Osteoblast (primary cell): ENCODE measurements at regions not wholly inside any gene's neighbourhood (a gene's known extent, or its start where the extent isn't known, plus 50 kb on each side); places are given as distances from the start of the nearest gene placed in this dataset.

Experiments used
- DNase-seq: peaks from one replicate; pipeline ENCODE4 v3.0.0; 2011; ENCODE audit warnings: low spot score, mixed read lengths; ENCODE audit not compliant: insufficient read length; ENCODE audit errors: missing footprints
- H2AFZ ChIP-seq: 2 replicates; pipeline ENCODE4 v1.6.0; 2011; ENCODE audit warnings: mild to moderate bottlenecking, low read length
- H3K27ac ChIP-seq: 2 replicates; pipeline ENCODE4 v1.5.1; 2011; ENCODE audit warnings: mild to moderate bottlenecking, low read depth, low read length, moderate library complexity
- H3K27me3 ChIP-seq: 2 replicates; pipeline ENCODE4 v1.6.0; 2012; ENCODE audit warnings: mild to moderate bottlenecking, control low read depth, inconsistent platforms, low read length, moderate library complexity; ENCODE audit not compliant: insufficient read depth
- H3K36me3 ChIP-seq: 2 replicates; pipeline ENCODE4 v1.5.1; 2011; ENCODE audit warnings: mild to moderate bottlenecking, low read length, control low read depth, moderate library complexity; ENCODE audit not compliant: insufficient read depth
- H3K4me1 ChIP-seq: 2 replicates; pipeline ENCODE4 v1.5.1; 2011; ENCODE audit warnings: mild to moderate bottlenecking, low read length, control low read depth, moderate library complexity; ENCODE audit not compliant: insufficient read depth
- H3K4me2 ChIP-seq: 2 replicates; pipeline ENCODE4 v1.6.0; 2011; ENCODE audit warnings: mild to moderate bottlenecking, low read length; ENCODE audit not compliant: insufficient read depth
- H3K4me3 ChIP-seq: fragments of 200-600 bp; sonication (generic); 3 replicates; pipeline ENCODE4 v1.5.1; 2012; ENCODE audit warnings: mild to moderate bottlenecking, low read length, inconsistent platforms; ENCODE audit not compliant: insufficient read depth
- H3K79me2 ChIP-seq: 2 replicates; pipeline ENCODE4 v1.6.0; 2012; ENCODE audit warnings: mild to moderate bottlenecking, low read length, control low read depth, inconsistent platforms; ENCODE audit not compliant: insufficient read depth
- H3K9me3 ChIP-seq: 2 replicates; pipeline ENCODE4 v1.5.1; 2011; ENCODE audit warnings: low read depth, low read length, control low read depth
- H4K20me1 ChIP-seq: 2 replicates; pipeline ENCODE4 v1.6.0; 2012; ENCODE audit warnings: mild to moderate bottlenecking, low read length, control low read depth; ENCODE audit not compliant: insufficient read depth
- CTCF ChIP-seq: IDR thresholded peaks from 2 replicates; pipeline ENCODE4 v1.5.1; 2011; ENCODE audit warnings: mild to moderate bottlenecking, low read depth, low read length, moderate library complexity; ENCODE audit errors: extremely low read depth

- Histone ChIP-seq H3K4me1 (no peaks in the 10 kb centered on the region), H4K20me1 (no peaks in the 10 kb centered on the region), H3K27ac (no peak overlapping the region), H3K27me3 (no peaks in the 10 kb centered on the region), H3K4me2 (no peak overlapping the region), H3K36me3 (no peaks in the 10 kb centered on the region), H2AFZ (no peak overlapping the region), H3K4me3 (no peak overlapping the region), H3K9me3 (no peaks in the 10 kb centered on the region), H3K79me2 (no peaks in the 10 kb centered on the region)
- no peak for TF ChIP-seq CTCF
- DNase-seq = no peak
Observed at GRCh38 chr10:108566316-108567107, 1356.8 kb downstream of the XPNPEP1 start.

GRCh38 chr10:108562105-108562504 lies 1361.2 kb downstream of the XPNPEP1 start:
- TF ChIP-seq CTCF = no peak
- no peaks in the 10 kb centered on the region for H3K36me3 ChIP-seq
- no peaks in the 10 kb centered on the region for H3K27me3 ChIP-seq
- H3K4me1 ChIP-seq = no peaks in the 10 kb centered on the region
- H3K79me2 ChIP-seq = no peaks in the 10 kb centered on the region
- H3K4me3 ChIP-seq = no peak overlapping the region
- H2AFZ ChIP-seq = no peak overlapping the region
- peaks cover 2% of the 10 kb centered on the region for H3K9me3 ChIP-seq
- H3K27ac ChIP-seq = no peak overlapping the region
- H4K20me1 ChIP-seq = no peaks in the 10 kb centered on the region
- H3K4me2 ChIP-seq = no peak overlapping the region
- no peak for DNase-seq

- no peak for DNase-seq
Observed at GRCh38 chr10:108561649-108562048, 1361.7 kb downstream of the XPNPEP1 start.

More at GRCh38 chr10:108561649-108562048, 1361.7 kb downstream of the XPNPEP1 start:
- Histone ChIP-seq H3K36me3 (no peaks in the 10 kb centered on the region), H2AFZ (no peak overlapping the region), H3K79me2 (no peaks in the 10 kb centered on the region), H3K4me1 (no peaks in the 10 kb centered on the region), H3K27me3 (no peaks in the 10 kb centered on the region), H4K20me1 (no peaks in the 10 kb centered on the region), H3K27ac (no peak overlapping the region), H3K9me3 (peaks cover 2% of the 10 kb centered on the region), H3K4me2 (no peak overlapping the region), H3K4me3 (no peak overlapping the region)
- TF ChIP-seq CTCF = no peak
